ENCODE measurements at regions not wholly inside any gene's neighbourhood (a gene's known extent, or its start where the extent isn't known, plus 50 kb on each side); places are given as distances from the start of the nearest gene placed in this dataset.

- no peak for TF ChIP-seq CTCF (IDR thresholded peaks at IDR 0.05; ENCODE audit: low read depth, low read length)
- no peak for DNase-seq (ENCODE audit: extremely low read depth, low read depth)
Observed at GRCh38 chr2:122009561-122009960, 254.1 kb downstream of the TSN start.

GRCh38 chr2:122011493-122012270 lies 256.2 kb downstream of the TSN start:
- no peak for DNase-seq (ENCODE audit: extremely low read depth, low read depth)
- no peak for TF ChIP-seq CTCF (IDR thresholded peaks at IDR 0.05; ENCODE audit: low read depth, low read length)

GRCh38 chr2:122018736-122019135 lies 263.3 kb downstream of the TSN start:
- TF ChIP-seq CTCF (IDR thresholded peaks at IDR 0.05; ENCODE audit: low read depth, low read length): no peak
- no peak for DNase-seq (ENCODE audit: extremely low read depth, low read depth)

- no peak for TF ChIP-seq CTCF (IDR thresholded peaks at IDR 0.05; ENCODE audit: low read depth, low read length)
- DNase-seq (ENCODE audit: extremely low read depth, low read depth): no peak
Observed at GRCh38 chr2:122019724-122020123, 264.3 kb downstream of the TSN start.

GRCh38 chr2:122020377-122020776 lies 264.9 kb downstream of the TSN start:
- DNase-seq (ENCODE audit: extremely low read depth, low read depth): no peak
- TF ChIP-seq CTCF (IDR thresholded peaks at IDR 0.05; ENCODE audit: low read depth, low read length): no peak

- no peak for TF ChIP-seq CTCF (IDR thresholded peaks at IDR 0.05; ENCODE audit: low read depth, low read length)
- DNase-seq (ENCODE audit: extremely low read depth, low read depth): no peak
Observed at GRCh38 chr2:122021941-122022340, 266.5 kb downstream of the TSN start.

- TF ChIP-seq CTCF (IDR thresholded peaks at IDR 0.05; ENCODE audit: low read depth, low read length): no peak
- DNase-seq (ENCODE audit: extremely low read depth, low read depth): no peak
Observed at GRCh38 chr2:122022531-122022930, 267.1 kb downstream of the TSN start.
